Ovary (tissue), 3 donors: ENCODE measurements at regions not wholly inside any gene's neighbourhood (a gene's known extent, or its start where the extent isn't known, plus 50 kb on each side); places are given as distances from the start of the nearest gene placed in this dataset.

Experiments
- CTCF ChIP-seq, 3 donors: fragments of 450-650 bp in 2 of 3; fragments of 200-600 bp in 1 of 3; IDR thresholded peaks; one replicate each; pipeline versions ENCODE4 v1.5.1 to v1.8.0; 2016 to 2022; ENCODE audit warnings: antibody characterized with exemption in 3 of 3, mild to moderate bottlenecking in 1 of 3
- EP300 ChIP-seq: sonication (generic); formaldehyde crosslinking; IDR thresholded peaks from one replicate; pipeline ENCODE4 v1.6.1; 2017; ENCODE audit warnings: antibody characterized with exemption
- donor health status: DM: no; HTN: no; CAD: no.

DNA sequence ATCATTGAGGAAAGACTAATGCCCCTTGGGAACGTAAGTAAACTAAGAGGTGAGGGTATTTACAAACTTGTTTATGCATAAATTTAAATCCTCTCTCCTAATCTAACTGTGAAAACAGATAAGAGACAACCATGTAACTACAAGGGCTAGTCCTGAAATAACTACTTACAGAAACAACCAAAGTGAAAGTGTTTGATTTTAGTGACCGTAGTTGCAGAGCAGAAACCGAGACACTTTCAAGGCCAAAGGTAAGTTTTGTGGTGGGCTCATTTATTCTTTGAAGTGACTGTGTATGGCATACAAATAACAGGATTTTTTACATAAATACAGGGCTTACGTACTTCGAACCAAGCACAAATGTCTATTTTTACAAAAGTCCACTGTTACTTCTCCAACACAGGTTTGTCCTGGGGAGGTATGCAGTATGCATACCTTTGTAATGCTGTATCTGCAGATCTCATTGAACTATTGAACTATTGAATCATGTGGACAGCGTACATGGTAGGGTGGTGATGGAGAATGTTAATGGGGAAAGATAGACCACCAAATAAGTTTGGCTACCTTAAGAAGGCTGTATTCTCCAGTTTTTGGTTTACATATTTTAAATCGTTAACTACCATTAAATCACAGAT, 99.6 kb upstream of the RBMS3 start:
- TF ChIP-seq EP300 (no peak), CTCF (IDR thresholded peaks at IDR 0.05) (no peak)
